Right lobe of liver (tissue), 6 donors: ENCODE measurements at regions not wholly inside any gene's neighbourhood (a gene's known extent, or its start where the extent isn't known, plus 50 kb on each side); places are given as distances from the start of the nearest gene placed in this dataset.

ENCODE experiments used
- ATAC-seq, 4 donors: fragments of 200-7000 bp; cut with Tn5 transposase; one replicate each; pipeline ENCODE4 v1.9.1; 2020; ENCODE audit warnings: mild to moderate bottlenecking in 4 of 4, moderate library complexity in 4 of 4
- DNase-seq, 3 donors: peaks; one replicate each; pipeline ENCODE4 v3.0.0-alpha.2; 2020
- H3K27ac ChIP-seq, 3 donors: fragments of 200-600 bp; one replicate each; pipeline ENCODE4 v1.8.0; 2022
- H3K27me3 ChIP-seq, 2 donors: fragments of 200-600 bp; one replicate each; pipeline ENCODE4 v1.8.0; 2022
- H3K36me3 ChIP-seq, 4 donors: fragments of 200-600 bp; sonication (generic) in 1 of 4; one replicate each; pipeline versions ENCODE4 v1.5.1 to v1.8.0; 2017 to 2022; ENCODE audit warnings: control low read depth in 1 of 4
- H3K4me1 ChIP-seq, 4 donors: fragments of 200-600 bp; sonication (generic) in 1 of 4; one replicate each; pipeline versions ENCODE4 v1.5.1 to v1.8.0; 2017 to 2022; ENCODE audit warnings: control low read depth in 1 of 4
- H3K4me3 ChIP-seq, 3 donors: fragments of 200-600 bp; one replicate each; pipeline ENCODE4 v1.8.0; 2022
- H3K9me3 ChIP-seq, 4 donors: fragments of 200-600 bp; sonication (generic) in 1 of 4; one replicate each; pipeline versions ENCODE4 v1.5.1 to v1.8.0; 2017 to 2022; ENCODE audit warnings: control low read depth in 1 of 4
- CTCF ChIP-seq, 4 donors: fragments of 200-600 bp in 3 of 4; fragments of 450-650 bp in 1 of 4; IDR thresholded peaks; one replicate each; pipeline versions ENCODE4 v1.5.1 to v1.8.0; 2016 to 2022; ENCODE audit warnings: antibody characterized with exemption in 4 of 4, mild to moderate bottlenecking in 2 of 4
- POLR2A ChIP-seq: fragments of 450-650 bp; IDR thresholded peaks from one replicate; pipeline ENCODE4 v1.6.1; 2017; ENCODE audit warnings: antibody characterized with exemption, mild to moderate bottlenecking
- WGBS: methylation state at CpG from one replicate; pipeline ENCODE4 v1.1.6; 2018; ENCODE audit warnings: low coverage, low lambda C conversion rate; ENCODE audit not compliant: insufficient coverage; ENCODE audit errors: missing lambda C conversion rate; 5-methylcytosine and 5-hydroxymethylcytosine counted together
- intact Hi-C, 2 donors: fragments of 100-400 bp; cut with DNase I; formaldehyde crosslinking; loops; one replicate each; pipeline versions ENCODE4 v1.11.2 to v1.14.1; 2022
- donor health status: DM: no; HTN: yes; CAD: no.
- donor health status: DM: no; HTN: no; CAD: no.
- donor health status: DM: no; HTN: no; CAD: no.
- donor health status: DM: no; HTN: yes; CAD: no.
- donor health status: DM: no; HTN: yes; CAD: no.

- Histone ChIP-seq H3K4me1 (no peaks in the 10 kb centered on the region), H3K9me3 (no peaks in the 10 kb centered on the region), H3K27ac (no peak overlapping the region), H3K36me3 (no peaks in the 10 kb centered on the region), H3K4me3 (no peak overlapping the region), H3K27me3 (no peaks in the 10 kb centered on the region)
- DNase-seq (no peak), ATAC-seq (no peak)
- TF ChIP-seq CTCF (IDR thresholded peaks at IDR 0.05) (no peak), POLR2A (no peak)
- WGBS = 42% methylated on average over 3 of the region's 3 CpGs
- intact Hi-C loops = no loop called here
Measured at GRCh38 chr11:80173371-80174136, 732.7 kb upstream of the TENM4 start.

GRCh38 chr11:80168796-80169195 lies 728.0 kb upstream of the TENM4 start:
- DNase-seq (no peak), ATAC-seq (no peak)
- Histone ChIP-seq H3K27ac (no peak overlapping the region), H3K27me3 (no peaks in the 10 kb centered on the region), H3K4me3 (no peak overlapping the region), H3K36me3 (no peaks in the 10 kb centered on the region), H3K9me3 (no peaks in the 10 kb centered on the region), H3K4me1 (no peaks in the 10 kb centered on the region)
- intact Hi-C loops = no loop called here
- 49% methylated on average over 2 of the region's 2 CpGs for WGBS
- TF ChIP-seq POLR2A (no peak), CTCF (IDR thresholded peaks at IDR 0.05) (no peak)

GRCh38 chr11:80167766-80168165 lies 726.9 kb upstream of the TENM4 start:
- no peaks in the 10 kb centered on the region for H3K9me3 ChIP-seq
- H3K4me1 ChIP-seq = no peaks in the 10 kb centered on the region
- intact Hi-C loops = no loop called here
- no peaks in the 10 kb centered on the region for H3K27me3 ChIP-seq
- H3K4me3 ChIP-seq = no peak overlapping the region
- ATAC-seq (peak in 1 of 4 donors; percentile 30), DNase-seq (no peak)
- no peak for TF ChIP-seq POLR2A
- TF ChIP-seq CTCF (IDR thresholded peaks at IDR 0.05) = no peak
- no peaks in the 10 kb centered on the region for H3K36me3 ChIP-seq
- 38% methylated on average over 3 of the region's 3 CpGs for WGBS
- H3K27ac ChIP-seq = no peak overlapping the region

GRCh38 chr11:80165744-80166143 lies 724.9 kb upstream of the TENM4 start:
- no peak for ATAC-seq
- TF ChIP-seq CTCF (IDR thresholded peaks at IDR 0.05) = no peak
- no peak for TF ChIP-seq POLR2A
- H3K4me1 ChIP-seq = no peaks in the 10 kb centered on the region
- intact Hi-C loops = no loop called here
- no peak overlapping the region for H3K27ac ChIP-seq
- WGBS = 38% methylated on average over 1 of the region's 1 CpG
- H3K27me3 ChIP-seq = no peaks in the 10 kb centered on the region
- no peak for DNase-seq
- no peak overlapping the region for H3K4me3 ChIP-seq
- no peaks in the 10 kb centered on the region for H3K36me3 ChIP-seq
- H3K9me3 ChIP-seq = no peaks in the 10 kb centered on the region
